HG03064 (cell line): ENCODE measurements at regions not wholly inside any gene's neighbourhood (a gene's known extent, or its start where the extent isn't known, plus 50 kb on each side); places are given as distances from the start of the nearest gene placed in this dataset.
"Not testable (repeated sequence)": the region's sequence is repeated elsewhere in the genome, so short reads cannot be mapped to it uniquely, and the experiment has no call there.

Experiments
- ATAC-seq: cut with Tn5 transposase; IDR thresholded peaks from one replicate; pipeline ENCODE4 v1.9.1; 2021; ENCODE audit warnings: low read depth; ENCODE audit not compliant: unreplicated experiment

DNA sequence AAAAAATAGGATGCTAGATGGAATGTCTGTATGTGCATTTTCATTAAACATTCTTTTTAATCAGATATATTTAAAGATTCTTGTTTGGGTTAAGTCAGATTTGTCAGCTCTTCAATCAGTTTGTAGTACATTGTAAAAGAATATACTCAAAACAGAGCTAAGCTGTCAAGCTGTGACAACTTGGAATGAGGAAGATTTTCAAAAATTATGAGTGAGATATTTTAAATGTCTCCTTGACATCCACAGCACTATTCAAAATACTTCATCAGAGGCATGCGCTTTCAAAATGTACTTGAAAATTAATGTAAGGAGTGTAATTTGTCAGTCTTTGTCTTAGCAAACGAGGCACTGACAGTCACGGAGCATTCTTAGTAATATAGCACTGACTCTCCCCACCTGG lies 182.0 kb downstream of the MAT2B start:
- ATAC-seq, result no peak

DNA sequence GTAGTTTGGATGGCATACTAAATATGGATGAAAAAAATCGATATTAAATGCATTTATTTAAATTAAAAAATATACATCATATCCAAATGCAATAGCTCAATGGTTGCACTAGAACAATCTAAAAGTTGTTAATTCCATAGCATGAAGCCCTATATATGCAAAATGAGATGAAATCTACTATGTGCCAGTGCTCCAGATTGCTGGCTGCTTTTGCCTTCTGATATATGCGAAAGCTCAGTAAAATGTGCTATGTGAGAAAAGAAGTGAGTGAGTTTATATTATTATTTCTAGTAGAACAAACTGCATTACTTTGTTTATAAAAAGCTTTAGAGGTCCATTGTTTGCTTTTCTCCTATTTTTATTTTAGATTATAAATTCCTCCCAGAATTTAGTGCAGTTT lies 186.7 kb downstream of the MAT2B start:
- no peak for ATAC-seq

DNA sequence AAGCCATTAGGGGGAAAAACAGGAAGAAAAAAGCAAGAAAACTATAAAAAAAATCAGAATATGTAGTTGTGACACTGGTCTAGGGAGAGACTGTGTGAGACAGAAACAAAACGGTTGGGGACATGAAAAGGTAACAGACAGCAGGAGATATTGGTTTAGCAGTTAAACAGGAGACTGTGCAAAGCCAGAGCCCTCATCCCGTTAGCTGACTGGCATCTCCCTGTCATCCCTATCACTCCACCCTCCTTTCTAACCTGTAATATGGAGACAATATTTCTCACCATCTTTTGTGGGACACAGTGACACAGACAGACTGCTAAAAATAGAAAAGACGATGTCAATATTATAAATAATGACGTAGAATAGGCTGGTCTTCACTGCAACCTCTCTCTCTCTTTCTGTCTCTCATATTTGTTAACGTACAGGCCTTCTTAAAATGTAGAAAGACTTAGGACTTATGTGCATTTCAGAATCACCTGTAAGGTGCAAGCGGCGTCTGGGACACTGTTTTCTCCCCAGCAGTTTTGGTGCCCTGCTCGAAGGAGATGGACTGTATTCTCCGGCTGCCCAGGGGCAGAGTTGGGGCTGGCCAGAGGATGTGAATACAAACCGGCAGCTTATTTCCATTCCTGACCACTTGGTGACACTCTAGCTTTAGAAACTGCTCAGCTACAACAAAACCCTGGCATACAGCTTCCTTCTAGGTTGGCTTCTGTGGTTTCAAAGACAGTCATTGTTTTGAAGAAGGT lies 190.6 kb downstream of the MAT2B start:
- peak; percentile 91 for ATAC-seq

DNA sequence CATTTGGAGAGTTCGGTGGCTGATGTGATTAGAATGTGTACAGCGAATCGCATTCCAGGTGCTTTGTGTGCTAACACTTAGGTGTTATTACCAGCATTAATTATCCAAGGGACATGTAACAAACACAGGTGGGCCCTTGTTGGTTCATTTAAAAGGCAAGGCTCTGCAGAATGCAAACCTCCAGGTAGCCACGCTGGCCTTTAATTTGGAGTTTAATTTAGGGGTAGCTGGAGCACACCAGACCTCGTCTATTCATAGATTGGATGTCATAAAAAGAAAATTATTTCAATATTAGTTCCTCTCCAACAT lies 191.1 kb downstream of the MAT2B start:
- ATAC-seq, result no peak

DNA sequence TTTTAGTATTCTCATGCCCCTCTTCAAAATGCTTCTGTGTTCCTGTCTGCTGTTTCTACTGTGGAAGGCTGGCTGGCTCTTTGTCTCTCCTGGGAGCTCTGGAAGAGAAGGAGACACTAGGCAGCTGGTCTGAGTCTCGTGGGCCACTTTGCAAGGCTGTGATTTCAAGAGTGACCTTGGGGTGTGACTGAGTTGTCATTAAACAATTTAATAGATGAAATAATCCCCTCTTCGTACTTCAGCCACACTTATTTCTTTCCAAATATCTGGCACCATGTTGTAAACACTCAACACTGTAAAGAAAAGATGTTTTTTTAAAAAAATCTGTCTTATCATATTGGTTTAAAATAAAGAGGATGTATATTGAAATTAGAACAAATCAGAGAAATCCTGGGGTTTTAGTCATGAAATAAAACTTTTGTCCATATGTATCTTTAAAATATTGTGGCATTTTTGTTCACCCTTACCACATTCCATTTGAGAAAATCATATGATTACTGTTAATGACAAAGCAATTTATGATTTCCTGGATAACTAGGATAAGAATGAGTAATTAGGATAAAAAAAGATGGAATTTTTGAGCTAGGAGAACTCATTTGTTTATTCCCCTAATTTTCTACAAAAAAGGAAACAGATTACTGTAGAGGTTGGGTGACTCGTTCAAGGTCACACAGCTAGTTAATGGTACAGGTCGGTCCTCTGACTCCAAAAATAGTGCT lies 200.8 kb downstream of the MAT2B start:
- no peak for ATAC-seq

DNA sequence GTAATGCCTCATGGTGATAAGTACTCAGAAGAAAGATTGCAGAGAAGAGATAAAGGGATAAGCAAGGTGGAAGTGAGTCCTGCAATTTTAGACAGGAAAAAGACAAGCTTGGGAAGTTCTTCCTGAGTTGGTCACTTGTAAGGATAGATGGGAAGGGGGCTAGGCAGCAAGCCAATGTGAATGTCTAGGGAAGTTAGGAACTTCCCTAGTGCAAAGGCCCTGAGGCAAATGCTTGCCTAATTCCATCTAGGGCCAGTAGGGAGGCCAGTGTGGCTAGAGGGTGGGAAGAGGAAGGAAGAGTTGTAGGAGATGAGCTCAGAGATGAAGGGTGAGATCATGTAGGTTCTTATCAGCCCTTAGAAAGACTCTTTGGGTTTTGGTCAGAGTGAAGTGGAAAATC lies 206.6 kb downstream of the MAT2B start:
- ATAC-seq, result no peak

DNA sequence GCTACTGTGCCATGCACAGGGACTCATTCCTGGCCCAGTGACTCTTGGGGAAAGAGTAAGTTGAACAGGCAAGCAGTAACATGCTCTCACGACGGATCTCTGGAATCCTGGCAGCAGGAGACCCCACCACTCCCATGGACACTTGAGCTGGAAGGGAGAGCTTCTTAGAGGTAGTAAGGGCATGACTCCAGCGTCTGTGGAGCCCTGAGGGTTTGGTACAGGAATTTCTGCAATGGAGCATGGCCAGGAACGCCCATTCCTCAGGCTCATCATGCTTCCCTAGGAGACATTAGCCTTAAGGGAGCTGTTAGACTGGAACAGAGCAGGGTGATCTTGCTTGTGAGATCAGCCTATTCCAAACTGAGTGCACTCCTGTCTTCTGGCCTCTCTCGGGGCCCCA lies 212.9 kb downstream of the MAT2B start:
- ATAC-seq, result no peak

DNA sequence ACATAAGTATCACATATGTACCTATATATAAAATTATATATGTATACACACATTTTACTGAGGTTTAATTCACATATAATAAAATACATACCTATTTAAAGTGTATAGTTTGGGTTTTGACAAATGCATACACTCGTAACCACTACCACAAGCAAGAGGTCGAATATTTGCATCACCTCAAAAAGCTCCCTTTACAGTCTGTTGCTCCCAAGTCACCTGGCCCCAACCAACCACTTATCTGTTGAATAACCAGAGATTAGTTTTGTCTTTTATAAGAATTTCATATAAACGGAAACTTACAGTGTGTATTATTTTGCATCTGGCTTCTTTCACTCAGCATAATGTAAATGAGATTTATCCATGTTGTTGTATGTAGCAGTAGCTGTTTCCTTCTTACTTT lies 218.9 kb downstream of the MAT2B start:
- no peak for ATAC-seq

DNA sequence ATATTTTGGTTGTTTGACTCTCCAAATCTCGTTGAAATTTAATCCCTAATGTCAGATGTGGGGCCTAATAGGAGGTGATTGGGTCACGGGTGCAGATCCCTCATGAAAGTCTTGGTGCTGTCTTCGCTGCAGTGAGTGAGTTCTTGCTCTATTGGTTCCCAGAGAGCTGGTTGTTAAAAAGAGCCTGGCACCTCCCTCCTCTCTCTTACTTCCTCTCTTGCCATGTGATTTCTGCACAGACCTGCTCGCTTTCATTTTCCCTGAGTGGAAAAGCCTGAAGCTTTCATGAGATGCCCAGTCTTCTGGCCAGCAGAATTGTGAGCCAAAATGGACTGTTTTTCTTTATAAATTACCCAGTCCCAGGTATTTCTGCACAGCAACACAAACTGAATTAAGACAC lies 221.6 kb downstream of the MAT2B start:
- ATAC-seq, result peak; percentile 74

DNA sequence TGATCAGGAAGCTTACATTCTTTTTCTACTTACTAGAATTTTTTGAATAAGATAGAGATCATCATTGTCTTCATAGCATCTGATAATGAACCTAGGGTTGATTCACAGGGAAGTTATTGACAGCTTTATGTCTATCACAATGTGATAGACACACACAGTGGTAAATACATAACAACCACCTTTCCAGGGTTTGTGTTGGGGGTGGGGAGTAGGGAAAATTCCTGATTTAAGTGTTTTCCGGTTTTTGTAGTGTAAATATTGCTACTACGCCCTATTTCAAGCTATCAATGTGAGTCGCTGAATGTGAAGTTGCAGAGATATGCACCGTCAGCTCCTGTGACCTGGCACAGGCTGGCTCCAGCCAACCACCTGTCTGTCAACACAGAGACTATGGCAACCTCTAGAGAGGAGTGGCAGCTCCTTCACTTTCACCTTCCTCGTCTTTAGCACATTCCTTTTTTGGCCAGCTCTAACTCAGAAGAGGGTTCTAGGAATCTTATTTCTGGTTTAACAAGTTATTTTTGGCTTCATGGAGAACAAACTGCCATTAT lies 224.9 kb downstream of the MAT2B start:
- ATAC-seq, result no peak

DNA sequence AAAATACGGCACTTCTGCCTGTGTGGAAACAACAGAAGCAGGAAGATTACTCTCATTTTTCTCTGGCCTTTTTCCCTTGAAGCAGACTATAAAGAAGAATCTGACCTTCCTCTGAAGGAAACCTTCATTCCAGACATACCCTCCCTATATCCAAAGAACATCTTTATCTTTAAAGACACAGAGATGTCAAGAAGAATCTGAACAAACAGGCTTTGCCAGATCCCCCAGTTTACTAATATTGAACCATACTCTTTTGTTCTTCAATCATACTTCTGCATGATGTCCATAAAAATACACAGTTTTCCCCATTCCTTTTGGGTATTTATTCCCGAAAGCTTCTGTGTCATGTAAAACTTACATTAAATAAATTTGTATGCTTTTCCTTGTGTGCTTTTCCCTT lies 225.8 kb downstream of the MAT2B start:
- ATAC-seq, result no peak

DNA sequence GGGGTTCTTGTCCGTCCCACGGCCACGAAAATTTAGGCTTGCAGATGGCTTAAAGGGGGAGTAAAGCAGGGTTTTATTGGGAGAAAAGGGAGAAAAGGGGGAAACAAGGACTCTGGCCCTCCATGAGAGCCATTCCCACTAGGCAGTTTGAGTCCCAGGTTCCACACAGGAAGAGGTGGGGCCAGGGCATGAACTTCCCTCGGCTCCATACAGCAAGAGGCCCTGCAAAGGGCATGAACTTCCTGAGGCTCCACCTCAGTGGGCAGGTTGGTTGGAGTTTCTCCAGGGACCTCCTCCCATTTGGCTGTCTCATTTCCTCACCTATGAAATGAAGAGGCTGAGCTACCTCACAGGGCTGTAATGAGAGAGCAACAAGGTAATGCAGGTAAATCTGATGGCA lies 229.7 kb downstream of the MAT2B start:
- ATAC-seq, result no peak

DNA sequence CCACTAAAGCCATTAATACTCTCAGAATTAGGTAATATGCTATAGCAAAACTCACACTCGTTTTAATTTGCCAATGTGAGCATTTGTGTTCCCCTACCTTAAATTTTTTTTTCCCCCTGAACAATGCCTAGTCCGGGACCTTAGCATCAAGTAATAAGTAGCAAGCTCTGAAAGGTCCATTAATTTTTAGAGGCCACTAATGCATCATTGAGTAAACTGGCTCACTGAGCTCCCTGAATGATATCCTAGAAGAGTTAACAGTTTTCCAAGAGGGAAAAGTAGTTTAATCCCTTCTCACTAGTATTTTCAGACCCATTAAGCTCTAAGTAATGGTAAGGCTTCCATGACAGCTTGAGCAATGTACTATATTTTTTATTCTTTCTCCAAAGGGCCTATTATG lies 242.2 kb downstream of the MAT2B start:
- ATAC-seq, result no peak

DNA sequence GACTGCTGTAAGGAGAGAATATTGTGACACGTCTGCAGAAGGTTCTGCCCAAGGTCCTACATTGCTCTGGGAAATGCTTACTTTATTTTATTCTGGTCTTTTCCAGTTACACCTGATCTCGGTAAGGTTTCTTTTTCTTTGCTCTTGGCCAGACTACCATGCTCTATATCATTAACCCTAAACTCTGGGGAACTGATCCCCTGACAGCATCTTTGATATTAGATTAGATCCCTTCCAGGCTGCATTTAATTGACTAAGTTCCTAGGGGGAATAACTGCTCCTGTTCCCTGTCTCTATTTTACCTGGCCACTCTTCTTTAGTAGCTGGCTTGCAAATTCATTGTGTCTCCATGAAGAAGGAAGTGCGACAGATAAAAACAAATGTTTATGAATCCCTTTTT lies 243.5 kb downstream of the MAT2B start:
- ATAC-seq, result no peak

DNA sequence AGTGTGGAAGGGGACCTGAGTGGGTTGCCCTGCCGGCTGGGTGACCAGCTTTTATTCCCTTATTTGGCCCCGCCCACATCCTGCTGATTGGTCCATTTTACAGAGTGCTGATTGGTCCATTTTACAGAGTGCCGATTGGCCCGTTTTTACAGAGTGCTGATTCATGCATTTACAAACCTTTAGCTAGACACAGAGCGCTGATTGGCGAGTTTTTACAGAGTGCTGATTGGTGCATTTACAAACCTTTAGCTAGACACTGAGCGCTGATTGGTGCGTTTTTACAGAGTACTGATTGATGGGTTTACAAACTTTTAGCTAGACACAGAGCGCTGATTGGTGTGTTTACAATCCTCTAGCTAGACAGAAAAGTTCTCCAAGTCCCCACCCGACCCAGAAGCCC lies 245.0 kb downstream of the MAT2B start:
- not testable (repeated sequence) for ATAC-seq

DNA sequence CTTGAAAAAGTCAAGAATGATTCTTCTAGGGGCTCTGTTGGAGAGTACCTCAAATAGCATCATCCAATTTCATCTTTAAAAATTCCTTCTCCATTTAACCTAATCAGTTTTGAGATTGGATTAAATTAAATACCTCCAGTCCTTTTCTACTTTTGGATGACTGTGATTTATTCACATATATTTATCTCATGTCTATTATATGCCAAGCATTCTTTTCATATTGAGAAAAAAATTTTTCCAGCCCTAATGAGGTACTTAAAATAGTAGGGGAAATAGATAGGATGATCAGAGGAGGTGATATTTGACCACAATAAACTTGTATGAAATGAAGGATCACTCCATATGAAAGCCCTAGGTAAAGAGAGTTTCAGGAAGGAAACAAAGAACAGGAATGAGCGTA lies 250.1 kb downstream of the MAT2B start:
- no peak for ATAC-seq

DNA sequence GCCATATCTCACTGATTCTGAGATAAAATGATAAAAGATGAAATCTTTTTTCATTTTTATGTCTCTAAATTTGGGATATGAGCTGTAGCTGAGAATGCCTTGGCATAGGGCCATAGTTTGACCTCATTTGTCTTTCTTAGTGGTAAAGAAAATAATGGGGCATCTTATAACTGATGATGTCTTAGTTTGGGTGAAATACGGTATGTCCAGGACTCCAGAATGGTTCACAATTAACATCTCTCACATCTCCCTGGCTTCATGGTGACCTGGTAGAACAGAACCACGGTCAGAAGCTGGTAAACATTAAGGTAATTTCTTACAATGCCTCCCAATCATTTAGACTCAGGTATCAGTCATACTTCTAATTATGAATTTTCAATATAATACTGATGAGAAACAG lies 250.8 kb downstream of the MAT2B start:
- ATAC-seq, result no peak

DNA sequence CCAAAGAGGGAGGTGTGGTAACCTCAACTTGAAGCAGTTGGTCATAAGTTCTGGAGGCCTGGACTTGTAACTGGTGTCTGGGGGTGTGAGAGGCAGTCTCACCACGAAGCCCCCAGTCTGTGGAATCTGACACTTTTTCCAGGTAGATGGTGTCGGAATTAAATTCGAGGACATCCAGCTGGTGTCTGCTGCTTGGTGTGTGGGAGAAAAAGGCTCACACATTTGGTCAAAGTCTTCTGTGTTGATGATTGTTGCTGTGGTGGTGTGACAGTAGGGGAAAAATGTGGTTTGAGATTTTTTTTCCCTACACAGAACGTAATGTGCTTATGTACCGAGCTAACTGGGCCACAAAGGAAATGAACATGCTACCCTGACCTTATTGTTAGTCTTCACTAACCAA lies 251.9 kb downstream of the MAT2B start:
- ATAC-seq, result no peak

DNA sequence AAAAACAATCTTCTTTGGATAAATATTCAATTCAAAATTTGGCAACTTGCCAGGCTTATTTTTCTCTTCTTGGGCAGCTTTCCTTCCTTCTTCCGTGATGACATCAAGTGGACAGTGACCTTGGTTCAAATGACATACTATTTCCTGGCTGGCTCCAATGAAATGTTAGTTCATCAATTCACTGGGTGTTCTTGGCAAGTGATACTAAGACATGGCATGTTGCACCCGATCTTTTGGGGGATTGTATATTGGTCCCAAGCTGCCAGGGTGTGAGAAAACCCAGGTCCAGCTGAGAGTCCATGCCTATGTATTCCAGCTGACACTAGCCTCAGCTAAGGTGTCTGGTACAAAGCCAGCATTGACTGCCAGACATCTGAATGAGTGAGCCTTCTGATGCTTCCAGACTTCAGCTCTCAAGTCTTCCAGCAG lies 252.9 kb downstream of the MAT2B start:
- no peak for ATAC-seq

DNA sequence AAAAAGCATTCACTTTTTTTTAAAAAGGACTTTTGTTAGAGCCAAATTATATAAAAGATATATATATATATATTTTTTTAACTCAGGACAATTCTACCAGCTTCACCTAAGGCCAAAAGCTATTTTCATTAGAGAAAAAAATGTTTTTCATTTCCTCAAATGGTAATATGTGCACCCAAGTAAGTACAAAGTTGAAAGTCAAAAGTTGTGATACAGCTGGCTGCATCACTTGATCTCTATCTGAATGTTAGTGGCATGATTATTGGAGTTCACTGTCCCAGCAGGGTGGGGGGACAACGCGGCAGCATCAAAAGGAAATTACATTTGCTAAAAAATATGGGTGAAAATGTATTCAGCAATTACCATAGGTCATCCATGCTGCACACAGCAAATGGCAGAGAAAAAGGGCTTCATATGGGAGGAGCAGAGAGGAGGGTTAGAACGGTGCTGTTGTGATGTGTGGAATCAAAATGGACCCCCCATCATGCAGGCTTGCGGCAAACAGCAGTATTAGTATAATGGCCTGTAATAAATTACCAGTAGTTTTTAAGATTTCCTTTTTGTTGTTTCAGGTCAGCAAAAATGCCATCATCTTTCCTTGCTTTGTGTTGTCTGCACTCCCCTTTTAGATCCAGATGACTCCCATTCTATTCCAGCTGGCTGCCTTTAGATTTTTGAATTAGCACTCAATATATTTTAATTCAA lies 253.7 kb downstream of the MAT2B start:
- ATAC-seq, result no peak

DNA sequence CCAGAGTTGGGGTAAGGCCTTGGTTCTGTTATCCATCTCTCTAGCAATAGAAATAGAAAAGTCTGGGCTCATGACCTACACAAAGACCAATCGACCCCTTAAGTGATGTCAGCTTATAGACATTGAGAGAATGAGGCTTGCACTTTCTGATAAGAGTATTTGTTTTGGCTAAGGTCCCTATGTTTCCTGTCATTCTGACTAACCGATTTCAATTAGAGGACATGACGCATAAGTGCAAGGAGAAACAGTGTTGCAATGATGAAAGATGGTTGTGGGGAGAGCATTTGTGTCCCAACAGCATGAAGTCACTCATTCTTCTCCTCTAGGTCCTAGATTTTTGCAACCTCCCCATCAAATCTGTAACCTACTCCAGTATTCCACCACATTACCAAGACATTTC lies 255.1 kb downstream of the MAT2B start:
- no peak for ATAC-seq
